ENCODE measurements at regions not wholly inside any gene's neighbourhood (a gene's known extent, or its start where the extent isn't known, plus 50 kb on each side); places are given as distances from the start of the nearest gene placed in this dataset.
"Not testable (repeated sequence)": the region's sequence is repeated elsewhere in the genome, so short reads cannot be mapped to it uniquely, and the experiment has no call there.

DNA sequence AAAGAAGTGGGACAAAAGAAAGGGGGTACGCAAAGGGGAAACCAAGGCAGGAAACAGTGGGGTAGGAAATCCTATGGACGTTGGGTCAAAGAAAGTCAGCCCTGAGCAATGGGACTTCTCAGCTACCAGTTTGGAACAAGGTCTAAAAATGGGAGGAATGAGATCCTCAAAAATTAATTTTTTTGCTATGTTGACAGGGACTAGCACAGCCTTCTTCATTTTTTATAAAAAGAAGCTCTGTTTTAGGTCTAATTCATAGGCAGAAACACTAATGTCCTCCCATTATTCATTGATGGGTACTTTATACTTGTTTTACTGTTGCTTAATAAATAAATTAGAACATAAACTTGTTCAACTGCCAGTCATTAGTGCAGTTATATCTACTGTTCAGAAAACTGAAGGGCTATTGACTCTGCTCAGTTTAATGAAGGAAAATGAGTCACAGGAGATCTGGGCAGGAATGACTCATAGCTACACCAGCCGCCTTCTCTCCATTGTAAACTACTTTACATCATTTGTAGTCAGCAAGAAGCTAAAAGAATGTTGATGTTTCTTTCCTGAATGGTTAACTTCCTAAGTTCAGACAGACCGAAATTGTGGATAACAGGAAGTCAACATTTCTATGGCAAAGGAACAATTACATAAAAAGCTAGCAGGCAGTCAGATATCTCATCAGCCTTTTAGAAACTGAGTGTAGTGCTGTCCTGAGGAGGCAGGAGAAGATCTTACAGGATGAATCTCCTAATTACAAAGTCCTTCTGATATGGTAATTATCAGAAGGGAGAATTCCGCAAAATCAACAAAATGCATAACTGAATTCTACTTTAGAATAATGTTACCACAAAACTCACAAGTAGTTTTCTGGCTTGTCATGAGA is 356.4 kb upstream of the PKN2 start:
- DNase-seq = no peak

DNA sequence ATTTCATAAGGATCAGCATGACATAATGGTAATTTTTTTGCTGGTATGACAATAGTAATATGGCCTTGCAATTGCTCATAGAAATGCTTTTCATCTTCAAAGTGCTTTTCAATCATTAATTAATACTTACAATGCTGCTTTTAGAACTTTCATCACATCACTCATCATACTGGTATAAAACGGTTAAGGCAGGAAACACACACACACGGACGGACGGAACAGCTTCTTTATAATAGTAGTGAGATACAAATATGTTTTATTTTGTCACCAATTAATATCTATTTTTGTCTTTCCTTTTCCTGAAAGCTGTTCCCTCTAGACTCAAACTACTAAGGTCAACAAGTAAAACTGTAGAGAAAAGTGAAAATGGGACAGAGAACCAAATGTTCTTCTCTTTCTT is 353.9 kb upstream of the PKN2 start:
- no peak for DNase-seq

DNA sequence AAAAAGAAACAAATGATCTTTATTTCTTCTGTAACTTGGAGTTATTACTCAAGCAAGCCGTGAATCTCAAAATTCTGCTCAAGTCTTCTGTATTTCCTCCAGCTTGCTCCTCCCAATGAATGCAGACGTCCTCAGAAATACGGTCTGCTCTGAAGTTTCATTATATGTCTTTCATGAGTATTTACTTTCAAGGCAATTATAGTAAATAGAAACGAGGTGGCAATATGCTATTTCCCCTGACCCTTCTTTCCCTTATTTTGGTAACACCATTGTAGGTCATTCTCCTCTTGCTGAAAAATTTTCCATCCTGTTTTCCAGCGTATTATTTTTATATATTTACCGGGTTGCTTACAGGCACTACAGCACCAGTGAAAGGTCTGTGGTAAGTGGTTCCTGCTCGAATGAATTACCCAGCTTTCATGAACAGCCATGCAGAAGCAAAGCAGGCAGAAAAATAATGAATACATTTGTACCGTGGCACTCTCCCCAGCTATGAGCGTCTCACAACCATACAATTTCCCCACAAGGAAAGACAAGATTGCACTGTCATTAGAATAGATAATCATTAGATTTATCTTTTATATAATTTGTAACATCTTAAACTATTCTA is 350.9 kb upstream of the PKN2 start:
- no peak for DNase-seq

GRCh38 chr1:88341447-88341846 is 342.6 kb upstream of the PKN2 start:
- no peak for DNase-seq

GRCh38 chr1:88342081-88342480 is 342.0 kb upstream of the PKN2 start:
- not testable (repeated sequence) for DNase-seq

- DNase-seq = no peak
Measured at GRCh38 chr1:88350648-88351047, 333.4 kb upstream of the PKN2 start.

GRCh38 chr1:88351960-88352359 is 332.1 kb upstream of the PKN2 start:
- DNase-seq = no peak

DNA sequence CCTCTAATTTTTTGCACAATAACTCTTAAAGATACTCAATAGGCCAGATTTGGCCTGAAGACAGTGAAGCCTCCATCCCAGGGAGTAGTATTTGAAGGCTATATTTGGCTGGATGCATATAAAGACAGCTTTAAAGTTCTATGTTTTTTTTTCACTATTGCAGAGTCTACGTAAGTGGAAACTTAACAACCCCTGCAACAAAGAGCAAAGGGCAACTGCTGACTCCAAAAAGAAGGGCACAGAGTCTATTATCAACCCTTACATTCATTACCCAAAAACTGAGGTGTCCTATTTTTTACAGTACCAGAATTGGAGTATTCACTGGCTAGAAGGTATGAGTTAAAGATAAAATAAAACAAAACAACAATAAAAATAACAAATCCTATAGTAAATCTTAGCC is 329.8 kb upstream of the PKN2 start:
- DNase-seq = no peak

- no peak for DNase-seq
Measured at GRCh38 chr1:88357729-88358128, 326.3 kb upstream of the PKN2 start.

DNA sequence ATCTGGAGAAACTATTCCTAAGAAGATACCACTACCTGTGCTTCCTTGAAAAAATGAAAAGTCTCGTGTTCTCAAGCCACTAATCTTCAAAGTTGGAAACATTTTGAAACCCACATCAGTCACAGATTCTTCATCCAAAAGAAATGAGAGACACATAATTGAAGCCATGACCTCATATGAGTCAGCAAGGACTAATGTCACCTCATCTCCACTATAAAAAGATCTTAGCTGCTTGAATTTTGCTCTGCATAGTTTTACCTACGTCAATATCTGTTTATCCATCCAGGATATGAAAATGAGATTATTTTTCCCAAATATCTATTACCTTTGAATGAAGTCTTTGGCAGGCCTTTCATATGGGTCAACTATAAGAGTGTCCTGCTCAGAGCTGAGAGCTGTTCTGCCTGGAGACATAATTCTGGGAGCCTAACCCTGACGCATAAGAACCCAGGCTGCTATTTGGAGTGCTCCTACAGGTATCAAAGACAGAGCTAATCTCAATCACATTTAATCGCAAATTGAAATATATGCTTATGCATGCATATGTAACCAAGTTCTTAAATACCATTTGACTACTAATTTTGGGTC is 312.5 kb upstream of the PKN2 start:
- no peak for DNase-seq

DNA sequence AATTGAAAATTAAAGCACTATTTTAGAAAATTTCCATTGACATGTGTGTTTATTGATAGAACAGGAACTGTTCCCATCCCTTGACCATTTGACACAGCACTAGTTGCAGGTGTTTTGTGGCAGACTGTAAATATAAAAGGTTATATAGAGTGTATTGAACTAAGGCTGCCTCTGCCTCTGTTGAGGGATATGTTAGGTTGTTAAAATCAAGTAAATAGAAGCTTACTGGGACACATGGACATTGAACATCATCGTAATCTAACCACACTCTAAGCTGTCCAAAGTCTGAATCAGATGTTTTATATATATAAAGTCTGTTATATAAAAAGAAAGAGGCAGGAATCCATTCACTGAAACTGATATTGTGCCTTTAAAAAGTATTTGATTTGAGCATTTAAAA is 308.1 kb upstream of the PKN2 start:
- no peak for DNase-seq

- no peak for DNase-seq
Measured at GRCh38 chr1:88376421-88376820, 307.7 kb upstream of the PKN2 start.

DNA sequence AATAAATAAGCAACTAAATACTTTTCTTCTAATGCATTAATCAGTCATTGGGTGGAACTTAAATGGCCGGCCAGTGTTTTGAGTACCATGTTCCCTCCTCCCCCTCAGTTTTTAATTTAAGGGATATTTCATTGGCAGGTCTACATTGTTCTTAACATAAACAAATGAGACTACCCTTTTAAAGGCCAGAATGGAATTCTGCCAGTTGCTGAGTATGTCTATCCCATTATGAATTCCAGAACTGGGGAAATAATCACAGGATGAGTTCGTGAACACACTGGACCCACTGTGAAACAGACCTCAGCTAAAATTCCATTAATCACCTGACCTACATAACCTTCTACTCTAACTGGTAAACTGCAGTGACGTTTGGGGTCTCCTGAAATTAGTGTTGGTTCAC is 305.5 kb upstream of the PKN2 start:
- DNase-seq = no peak

DNA sequence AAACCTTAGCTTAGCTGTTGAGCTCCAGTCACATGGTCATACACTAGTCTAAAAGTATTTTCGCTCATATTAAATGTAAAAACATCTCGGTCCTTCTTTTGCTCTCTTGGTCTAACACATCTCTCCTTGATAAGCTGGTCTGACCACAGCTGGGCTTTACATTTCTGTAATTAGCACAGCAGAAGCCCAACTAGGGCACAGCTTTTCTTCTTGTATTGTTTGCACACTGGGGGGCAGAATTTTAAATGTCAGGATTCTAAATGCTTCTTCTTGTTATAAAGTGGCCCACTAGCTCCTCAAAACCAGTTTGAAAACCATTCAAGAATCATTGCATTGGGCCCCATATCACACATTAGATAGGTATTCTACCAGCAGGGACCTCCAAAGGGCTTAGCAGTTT is 289.1 kb upstream of the PKN2 start:
- no peak for DNase-seq

- no peak for DNase-seq
Measured at GRCh38 chr1:88398338-88398737, 285.7 kb upstream of the PKN2 start.

DNA sequence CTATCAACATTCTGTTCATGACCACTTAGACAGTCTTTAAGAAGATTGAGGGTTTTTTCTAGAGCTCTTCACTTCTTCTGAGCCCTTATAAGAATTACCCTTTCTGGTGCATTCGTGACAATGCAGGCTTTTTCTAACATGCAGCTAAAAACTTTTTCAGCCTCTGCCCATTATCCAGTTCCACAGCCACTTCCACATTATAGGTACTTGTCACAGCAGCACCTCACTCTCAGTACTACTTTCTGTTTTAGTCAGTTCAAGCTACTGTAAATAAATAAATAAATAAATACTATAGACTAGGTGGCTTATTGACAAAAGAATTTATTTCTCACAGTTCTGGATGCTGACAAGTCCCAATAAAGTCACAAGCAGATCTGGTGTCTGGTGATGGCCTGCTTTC is 284.4 kb upstream of the PKN2 start:
- DNase-seq = no peak

- peak in 1 of 5 donors; percentile 18 for DNase-seq
Measured at GRCh38 chr1:88401313-88401712, 282.8 kb upstream of the PKN2 start.

GRCh38 chr1:88404582-88404981 is 279.5 kb upstream of the PKN2 start:
- DNase-seq = no peak

DNA sequence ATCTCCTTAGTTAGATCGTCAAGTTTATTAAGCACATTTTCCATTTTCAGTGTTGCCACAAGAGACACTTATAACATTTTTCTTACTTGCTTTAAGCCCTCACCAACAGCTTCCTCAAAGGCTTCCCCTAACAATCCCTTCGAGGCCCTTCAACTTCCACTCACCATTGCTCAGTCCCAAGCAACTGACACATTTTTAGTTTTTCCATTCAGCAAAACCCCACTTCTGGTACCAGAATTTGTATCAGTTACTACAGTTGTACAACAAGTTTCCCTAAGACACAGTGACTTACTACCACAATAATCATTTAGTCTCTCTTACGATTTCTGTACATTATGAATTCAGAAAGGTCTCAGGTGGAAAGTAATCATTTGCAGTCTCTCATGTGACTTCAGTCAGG is 276.8 kb upstream of the PKN2 start:
- no peak for DNase-seq

- no peak for DNase-seq
Measured at GRCh38 chr1:88421997-88422396, 262.1 kb upstream of the PKN2 start.

DNA sequence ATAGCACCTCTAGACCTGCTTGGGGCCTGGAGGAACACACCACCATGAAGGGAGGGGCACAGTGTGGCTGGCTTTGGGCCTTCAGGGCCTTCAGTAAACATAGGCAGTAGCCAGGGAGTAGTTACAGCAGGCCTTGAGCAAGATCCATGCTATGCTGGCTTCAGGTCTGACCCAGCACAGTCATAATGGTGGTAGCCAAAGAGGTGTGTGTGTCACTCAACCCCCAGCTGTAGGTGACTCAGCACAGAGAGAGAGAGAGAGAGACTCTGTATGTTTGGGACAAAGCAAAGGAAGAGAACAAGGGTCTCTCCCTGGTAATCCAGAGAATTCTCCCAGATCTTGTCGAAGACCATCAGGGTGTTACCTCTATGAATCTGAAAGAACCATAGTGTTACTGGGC is 250.5 kb upstream of the PKN2 start:
- DNase-seq = no peak

DNA sequence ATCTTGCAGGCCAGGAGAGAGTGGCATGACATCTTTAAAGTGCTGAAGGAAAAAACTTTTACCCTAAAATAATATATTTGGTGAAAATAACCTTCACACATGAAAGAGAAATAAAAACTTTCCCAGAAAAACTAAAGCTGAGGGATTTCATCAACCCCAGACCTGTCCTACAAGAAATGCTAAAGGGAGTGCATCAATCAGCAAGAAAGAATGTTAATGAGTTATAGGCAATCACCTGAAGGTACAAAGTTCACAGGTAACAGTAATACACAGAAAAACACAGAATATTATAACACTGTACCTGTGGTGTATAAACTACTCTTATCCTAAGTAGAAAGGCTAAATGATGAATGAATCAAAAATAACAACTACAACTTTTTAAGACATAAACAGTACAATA is 249.2 kb upstream of the PKN2 start:
- no peak for DNase-seq

- no peak for DNase-seq
Measured at GRCh38 chr1:88441022-88441421, 243.1 kb upstream of the PKN2 start.

DNA sequence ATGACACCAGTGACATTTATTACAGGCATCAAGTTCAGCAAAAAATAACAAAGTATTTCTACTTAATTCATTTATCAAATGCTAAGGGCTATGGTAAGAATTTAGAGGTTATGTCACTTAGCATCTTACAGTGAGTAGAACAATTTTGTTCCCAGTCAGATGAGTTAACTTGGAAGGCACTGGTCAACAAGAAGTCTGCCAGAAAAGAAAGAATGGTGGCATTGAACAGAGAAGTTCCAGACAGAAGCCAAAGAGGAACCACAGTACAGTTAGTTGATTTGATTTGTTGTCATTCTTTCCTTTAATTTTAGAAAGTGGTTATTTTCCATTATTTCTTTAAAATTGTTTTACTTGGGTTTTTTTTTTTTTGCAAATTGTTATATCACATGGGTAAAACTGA is 232.2 kb upstream of the PKN2 start:
- DNase-seq = no peak
